Right kidney (tissue), 1 donor: ENCODE measurements at regions not wholly inside any gene's neighbourhood (a gene's known extent, or its start where the extent isn't known, plus 50 kb on each side); places are given as distances from the start of the nearest gene placed in this dataset.
"Not testable (repeated sequence)": the region's sequence is repeated elsewhere in the genome, so short reads cannot be mapped to it uniquely, and the experiment has no call there.

Source experiments
- DNase-seq: peaks from one replicate; pipeline ENCODE4 v3.0.0-alpha.2; 2016

DNA sequence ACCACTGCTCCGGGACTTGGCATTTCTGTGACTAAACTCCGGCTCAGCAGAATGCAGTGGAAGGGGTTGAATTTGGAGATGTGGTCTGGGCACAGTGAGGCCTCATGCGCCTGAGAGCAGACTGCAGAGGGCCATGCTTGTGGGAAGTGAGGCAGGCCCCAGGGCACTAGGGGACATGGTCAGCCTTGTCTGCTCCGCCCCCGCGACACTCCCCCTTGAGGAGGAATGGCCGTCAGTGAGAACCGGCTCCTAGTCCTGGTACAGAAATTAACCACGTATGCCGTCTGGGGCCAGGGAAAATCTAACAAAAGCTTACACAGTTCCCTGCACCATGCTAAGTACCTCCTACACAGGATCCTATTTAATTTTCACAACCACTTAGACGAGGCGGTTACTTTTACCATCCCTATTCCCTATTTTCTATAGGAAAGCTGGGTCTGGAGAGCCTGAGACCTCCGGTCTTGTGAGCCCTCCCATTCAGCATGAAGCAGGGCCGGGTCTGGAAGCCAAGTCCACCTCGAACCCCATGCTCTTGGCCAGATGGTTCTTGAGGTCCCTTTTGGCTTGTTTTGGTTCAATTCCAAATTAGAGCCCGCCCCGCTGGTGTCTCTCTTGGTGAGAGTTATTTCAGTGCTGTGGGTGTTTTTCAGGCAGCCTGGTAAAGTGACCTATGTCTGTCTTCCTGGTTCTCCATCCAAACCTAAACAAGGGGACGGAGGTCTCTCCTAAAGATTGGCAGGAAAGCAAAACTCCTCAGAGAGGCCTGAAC is 87.7 kb upstream of the PITRM1 start:
- no peak for DNase-seq

DNA sequence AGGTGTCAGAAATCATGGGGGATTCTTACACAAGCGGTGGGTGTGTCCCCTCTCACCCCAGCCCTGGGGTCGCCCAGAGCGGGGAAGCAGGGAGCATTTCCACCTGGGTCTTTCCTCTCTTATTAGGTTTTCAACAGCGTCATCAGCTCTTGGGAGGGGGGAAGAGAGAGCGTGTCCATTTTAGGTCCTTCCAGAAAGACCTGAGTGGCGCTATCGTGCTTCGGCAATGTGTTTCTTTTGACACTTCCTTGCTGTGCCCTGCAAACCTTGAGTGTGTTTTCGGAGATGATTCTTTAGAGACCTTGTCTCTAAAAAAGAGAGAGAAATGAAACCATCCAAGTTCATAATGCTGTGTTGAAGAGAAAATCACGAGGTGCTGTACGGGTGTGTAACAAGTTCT is 86.9 kb upstream of the PITRM1 start:
- no peak for DNase-seq

GRCh38 chr10:3258394-3258793 is 85.8 kb upstream of the PITRM1 start:
- no peak for DNase-seq

DNA sequence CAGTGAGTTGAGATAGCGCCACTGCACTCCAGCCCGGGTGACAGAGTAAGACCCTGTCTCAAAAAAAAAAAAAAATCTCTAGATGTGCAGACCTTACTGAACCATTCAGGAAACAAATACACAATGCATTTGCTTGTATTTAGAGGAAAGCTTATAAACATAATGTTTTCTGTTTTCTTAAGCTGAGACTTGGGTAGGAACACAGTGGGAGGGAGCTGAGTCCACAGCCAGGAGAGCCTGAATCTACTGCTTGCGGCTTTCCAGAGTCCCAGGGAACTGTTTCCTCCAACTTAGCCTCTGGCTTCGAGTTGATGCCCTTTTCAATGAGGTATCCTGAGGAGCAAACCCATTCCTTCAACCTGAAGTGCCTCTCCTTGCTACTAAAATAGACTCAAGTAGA is 83.0 kb upstream of the PITRM1 start:
- no peak for DNase-seq

DNA sequence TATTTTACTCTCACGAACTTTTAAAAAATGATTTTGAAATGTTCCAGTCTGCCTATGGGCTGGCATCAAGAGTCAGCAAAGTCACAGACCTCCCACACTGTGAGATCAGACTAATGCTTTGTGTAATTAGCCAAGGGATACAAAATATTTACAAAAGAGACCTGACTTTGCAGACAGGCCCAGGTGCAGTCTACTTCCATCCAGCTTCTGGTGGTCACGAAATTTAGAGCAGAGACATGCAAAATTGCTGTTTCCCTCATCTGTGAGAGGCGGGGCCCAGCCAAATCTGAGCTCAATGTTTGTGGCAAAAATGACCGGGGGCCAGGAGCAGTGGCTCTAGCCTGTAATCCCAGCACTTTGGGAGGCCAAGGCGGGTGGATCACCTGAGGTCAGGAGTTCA is 82.5 kb upstream of the PITRM1 start:
- DNase-seq: no peak

GRCh38 chr10:3253974-3254373 is 81.4 kb upstream of the PITRM1 start:
- not testable (repeated sequence) for DNase-seq

GRCh38 chr10:3251172-3251571 is 78.6 kb upstream of the PITRM1 start:
- no peak for DNase-seq

GRCh38 chr10:3249307-3249889 is 76.8 kb upstream of the PITRM1 start:
- DNase-seq: no peak

GRCh38 chr10:3248526-3249306 is 76.1 kb upstream of the PITRM1 start:
- peak; percentile 29 for DNase-seq

GRCh38 chr10:3245395-3245794 is 72.8 kb upstream of the PITRM1 start:
- no peak for DNase-seq

DNA sequence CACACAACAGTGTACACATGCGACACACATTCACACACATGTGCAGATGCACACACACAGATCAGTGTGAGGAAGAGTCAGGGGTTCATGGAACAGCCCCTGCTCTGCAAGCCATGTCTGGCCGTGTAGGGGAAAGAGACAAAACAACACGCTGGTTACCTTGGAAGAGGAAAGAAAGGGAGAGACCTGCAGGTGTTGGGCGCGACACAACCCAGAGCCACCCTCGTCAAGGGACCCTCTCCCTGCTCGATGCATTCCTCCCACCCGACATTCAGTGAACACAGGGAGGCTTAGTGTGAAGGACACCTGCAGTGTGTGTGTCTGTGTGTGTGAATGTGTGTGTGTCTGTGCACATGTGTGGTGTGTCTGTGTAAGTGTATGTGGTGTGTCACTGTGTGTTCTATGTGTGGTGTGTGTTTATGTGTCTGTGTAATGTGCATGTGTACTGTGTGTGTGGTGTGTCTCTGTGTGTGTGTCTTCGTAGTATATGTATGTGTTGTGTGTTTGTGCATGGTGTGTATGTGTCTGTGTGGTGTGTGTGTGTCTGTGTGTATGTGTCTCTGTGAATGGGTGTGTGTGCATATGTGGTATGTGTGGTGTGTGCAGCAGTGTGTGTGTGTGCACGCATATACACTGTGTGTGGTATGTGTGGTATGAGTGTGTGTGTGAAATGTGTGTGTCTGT is 69.5 kb upstream of the PITRM1 start:
- no peak for DNase-seq

DNA sequence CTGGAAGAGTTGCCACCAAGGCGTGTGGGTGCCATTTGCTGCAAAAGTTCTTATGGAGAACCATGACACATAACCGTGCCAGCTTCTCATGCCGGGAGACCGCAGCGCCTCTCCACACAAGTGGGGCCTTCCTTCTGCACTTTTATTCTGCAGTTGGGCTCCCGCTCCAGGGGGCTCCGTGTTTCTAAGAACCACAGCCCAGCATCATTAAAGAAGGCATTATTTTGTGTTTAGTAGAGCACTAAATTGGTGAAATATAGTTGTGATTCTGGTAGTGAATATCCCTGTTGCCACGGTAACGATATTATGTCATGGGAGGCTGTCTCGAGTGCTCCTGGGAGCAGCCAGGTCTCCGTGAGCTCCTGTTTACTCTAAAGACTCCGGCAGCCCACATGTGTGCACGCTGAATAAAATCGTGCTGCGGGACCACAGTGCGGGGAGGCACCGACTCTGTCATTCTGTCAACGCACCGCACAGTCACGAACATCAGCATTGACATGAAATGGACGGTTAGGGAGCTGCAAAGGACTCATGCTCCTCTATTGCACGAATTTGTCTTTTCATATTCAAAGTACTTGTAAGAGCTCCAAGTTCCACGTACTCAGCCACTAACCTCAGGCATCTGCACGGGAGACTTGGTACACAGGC is 68.8 kb upstream of the PITRM1 start:
- no peak for DNase-seq

GRCh38 chr10:3239920-3240894 is 67.6 kb upstream of the PITRM1 start:
- DNase-seq: peak; percentile 41

GRCh38 chr10:3239066-3239919 is 66.7 kb upstream of the PITRM1 start:
- peak; percentile 65 for DNase-seq

GRCh38 chr10:3238115-3238871 is 65.7 kb upstream of the PITRM1 start:
- no peak for DNase-seq

- no peak for DNase-seq
These were observed 64.9 kb upstream of the PITRM1 start for GRCh38 chr10:3237530-3237929.

GRCh38 chr10:3236644-3237404 is 64.2 kb upstream of the PITRM1 start:
- DNase-seq: no peak

- DNase-seq: no peak
These were observed 63.5 kb upstream of the PITRM1 start for GRCh38 chr10:3235996-3236510.
